OCI-LY3 (cell line): ENCODE measurements at regions not wholly inside any gene's neighbourhood (a gene's known extent, or its start where the extent isn't known, plus 50 kb on each side); places are given as distances from the start of the nearest gene placed in this dataset.

Experiments
- EZH2phosphoT487 ChIP-seq: fragments of 200-600 bp; shearing (Covaris generic); IDR thresholded peaks from 2 replicates; pipeline ENCODE4 v1.6.1; 2018; ENCODE audit warnings: antibody characterized with exemption, mixed run types, low read depth
- TF ChIP-seq, protein P1 (sequence below): fragments of 200-600, 300-600 bp; sonication (generic); IDR thresholded peaks from 2 replicates; pipeline ENCODE4 v1.5.1; 2014; ENCODE audit warnings: antibody characterized with exemption, low read length, low read depth

DNA sequence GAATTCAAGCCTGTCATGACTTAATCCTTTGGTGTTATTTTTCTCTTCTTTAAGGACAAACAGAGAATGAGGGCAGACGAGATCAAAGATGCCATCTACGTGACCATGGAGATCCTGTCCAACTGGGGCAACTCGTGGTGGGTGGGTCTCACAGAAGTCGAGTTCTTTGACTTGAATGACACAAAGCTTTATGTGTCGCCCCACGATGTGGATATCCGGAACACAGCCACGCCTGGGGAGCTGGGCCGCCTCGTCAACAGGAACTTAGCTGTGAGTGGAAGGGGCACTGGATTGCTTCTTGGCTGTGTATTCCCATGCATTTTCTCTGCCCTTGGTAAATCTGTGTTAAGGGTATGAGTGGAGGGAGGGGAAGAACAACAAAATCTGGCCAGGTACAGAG lies 158.7 kb downstream of the KATNIP start:
- TF ChIP-seq, protein P1, sequence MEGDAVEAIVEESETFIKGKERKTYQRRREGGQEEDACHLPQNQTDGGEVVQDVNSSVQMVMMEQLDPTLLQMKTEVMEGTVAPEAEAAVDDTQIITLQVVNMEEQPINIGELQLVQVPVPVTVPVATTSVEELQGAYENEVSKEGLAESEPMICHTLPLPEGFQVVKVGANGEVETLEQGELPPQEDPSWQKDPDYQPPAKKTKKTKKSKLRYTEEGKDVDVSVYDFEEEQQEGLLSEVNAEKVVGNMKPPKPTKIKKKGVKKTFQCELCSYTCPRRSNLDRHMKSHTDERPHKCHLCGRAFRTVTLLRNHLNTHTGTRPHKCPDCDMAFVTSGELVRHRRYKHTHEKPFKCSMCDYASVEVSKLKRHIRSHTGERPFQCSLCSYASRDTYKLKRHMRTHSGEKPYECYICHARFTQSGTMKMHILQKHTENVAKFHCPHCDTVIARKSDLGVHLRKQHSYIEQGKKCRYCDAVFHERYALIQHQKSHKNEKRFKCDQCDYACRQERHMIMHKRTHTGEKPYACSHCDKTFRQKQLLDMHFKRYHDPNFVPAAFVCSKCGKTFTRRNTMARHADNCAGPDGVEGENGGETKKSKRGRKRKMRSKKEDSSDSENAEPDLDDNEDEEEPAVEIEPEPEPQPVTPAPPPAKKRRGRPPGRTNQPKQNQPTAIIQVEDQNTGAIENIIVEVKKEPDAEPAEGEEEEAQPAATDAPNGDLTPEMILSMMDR: no peak
- TF ChIP-seq EZH2phosphoT487: no peak
